Right hindlimb (tissue), 1 donor: ENCODE measurements at regions not wholly inside any gene's neighbourhood (a gene's known extent, or its start where the extent isn't known, plus 50 kb on each side); places are given as distances from the start of the nearest gene placed in this dataset.

ENCODE experiments used
- DNase-seq: peaks from one replicate; pipeline ENCODE4 v3.0.0-alpha.2; 2018

- no peak for DNase-seq
Measured at GRCh38 chr6:26292709-26293108, 72.3 kb upstream of the BTN3A2 start.

DNA sequence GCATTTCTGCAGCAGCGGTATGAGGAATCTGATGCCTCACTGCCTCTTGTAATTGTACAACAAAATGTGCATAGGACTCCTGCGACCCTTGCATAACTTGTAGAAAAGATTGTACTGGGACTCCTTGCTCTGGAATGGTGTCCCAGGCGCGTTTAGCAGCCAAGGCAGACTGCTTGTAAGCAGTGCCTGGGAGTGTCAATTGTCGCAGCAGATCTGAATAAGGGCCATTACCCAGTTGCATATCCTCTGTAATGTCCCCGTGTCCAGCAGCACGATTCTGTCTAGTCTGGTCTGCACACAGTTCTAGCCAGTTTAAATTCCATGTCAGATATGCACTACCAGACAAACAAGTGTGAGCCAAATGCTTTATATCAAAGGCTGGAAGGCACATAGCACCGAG is 70.7 kb upstream of the BTN3A2 start:
- DNase-seq = no peak

DNA sequence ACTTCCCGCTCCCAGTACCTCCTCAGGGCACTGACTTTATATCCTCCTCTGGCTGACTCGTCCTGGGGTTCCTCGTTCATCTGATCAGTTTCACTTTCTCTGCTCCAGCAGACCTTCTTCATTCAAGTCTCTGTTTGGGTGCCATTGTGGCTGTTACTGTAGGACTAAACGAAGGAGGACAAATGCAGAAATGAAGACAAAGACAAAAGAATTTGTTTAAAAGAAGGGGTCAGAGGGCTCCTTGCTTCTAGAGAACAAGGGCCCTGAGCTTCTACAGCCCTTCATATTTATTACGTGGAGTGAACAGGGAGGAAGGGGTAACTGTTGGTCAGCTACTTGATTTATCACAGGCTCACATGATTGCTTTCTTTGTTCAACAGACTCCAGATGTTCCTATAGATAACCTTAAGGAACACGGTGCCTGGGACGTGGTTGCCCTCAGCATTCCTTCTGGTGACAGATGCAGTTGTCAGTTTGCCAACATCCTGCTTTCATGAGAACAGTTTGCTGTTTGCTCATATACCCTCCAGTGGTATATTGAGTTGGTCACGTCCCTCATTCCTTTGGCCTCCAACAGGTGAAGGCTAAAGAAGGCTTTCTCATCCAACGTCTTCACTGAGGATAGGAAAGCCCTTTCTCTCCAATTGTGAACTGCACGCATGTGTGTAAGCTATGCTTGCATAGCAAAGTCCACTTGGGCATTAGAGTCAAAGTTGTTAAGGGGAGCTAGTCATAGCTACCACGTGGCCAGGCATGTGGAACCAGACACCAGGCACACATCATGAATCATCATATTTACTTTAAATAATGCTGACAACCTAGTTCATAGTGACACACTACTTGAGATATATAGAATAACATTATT is 69.1 kb upstream of the BTN3A2 start:
- DNase-seq = no peak

GRCh38 chr6:26296556-26296856 is 68.5 kb upstream of the BTN3A2 start:
- no peak for DNase-seq

DNA sequence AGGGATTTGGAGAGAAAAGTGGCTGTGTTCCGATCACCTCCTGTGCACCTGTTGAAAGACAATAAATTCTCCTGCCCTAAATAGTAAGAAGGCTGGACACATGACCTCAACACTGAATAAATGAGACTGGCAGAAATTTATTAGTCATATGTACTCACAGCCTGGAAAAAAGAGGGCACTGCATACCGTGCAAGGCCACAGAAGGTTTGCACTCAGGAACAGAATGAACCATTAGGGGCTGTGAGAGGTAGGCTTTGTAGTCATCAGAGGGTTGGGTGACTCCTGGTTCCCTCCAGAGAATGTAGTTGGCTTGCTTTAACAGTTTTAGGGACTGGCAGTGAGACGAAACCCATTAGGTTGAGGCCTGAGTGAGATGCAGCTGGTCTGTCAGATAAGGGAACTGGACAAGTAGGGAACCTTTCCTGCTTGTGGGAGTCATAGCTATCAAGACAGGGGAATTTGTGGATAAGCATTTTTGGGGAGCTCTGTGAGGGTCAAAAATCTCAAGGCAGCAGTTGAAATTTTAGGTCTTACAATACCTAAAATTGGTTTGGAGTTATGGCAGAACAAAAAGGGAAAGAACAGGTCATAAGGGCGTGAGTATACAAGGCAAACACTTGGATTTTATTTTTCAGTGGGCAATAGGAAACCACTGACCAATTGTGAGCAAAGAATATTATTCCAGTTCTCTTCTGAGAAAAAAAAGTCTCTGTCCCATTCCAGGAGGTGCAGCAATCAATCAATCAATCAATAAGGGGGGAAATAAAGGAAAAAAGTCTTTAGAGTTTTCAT is 67.9 kb upstream of the BTN3A2 start:
- DNase-seq = no peak

DNA sequence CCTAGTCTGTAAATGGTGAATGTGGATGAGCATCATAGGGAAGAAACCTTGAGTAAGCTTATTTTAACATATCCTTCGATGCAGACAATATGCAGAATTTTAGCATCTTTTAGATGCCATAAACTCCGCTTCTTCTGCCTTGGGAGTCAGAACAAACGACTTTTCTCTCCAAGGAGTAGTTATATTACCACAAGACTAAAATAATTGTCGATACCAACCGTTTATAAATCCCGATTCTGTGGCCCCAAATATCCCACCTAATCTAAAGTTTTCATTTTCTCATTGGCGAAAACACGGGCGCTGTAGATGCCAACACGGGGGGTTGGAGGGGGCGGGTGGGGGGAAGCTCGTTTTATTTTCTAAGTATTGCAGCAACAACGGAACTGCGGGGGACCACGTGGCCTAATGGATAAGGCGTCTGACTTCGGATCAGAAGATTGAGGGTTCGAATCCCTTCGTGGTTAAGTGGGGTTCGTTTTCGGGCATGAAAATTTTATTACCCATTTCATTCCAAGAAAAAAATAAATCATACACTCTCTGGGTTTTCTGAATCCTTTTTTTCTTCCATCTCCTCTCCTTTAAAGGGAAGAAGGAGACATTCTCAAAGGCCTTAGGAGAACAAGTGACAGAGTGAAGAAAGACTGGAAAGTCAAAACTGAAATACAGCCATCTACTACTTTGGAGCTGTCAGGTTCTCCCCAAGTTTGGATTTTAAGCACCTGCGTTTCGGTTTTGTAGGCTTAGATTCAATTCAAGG is 65.5 kb upstream of the BTN3A2 start:
- no peak for DNase-seq

- DNase-seq = no peak
Measured at GRCh38 chr6:26300043-26300331, 65.0 kb upstream of the BTN3A2 start.

DNA sequence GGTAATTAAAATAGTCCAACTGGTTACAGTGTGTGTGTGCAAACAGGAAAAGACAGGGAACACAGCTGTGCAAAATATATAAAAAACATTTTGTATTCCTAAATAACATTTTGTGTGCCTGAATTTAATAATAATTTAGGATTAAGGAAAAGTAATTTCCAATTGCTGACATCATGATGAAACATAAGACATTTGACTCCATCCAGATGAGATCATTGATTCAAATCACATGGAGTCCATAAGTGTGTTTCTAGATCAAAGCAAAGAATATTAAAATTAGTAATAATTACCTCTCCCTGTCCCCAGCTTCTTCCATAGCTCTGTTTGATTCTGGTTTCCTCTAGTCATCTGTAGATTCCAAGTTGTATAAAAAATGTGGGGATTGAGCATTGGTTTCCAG is 64.6 kb upstream of the BTN3A2 start:
- no peak for DNase-seq

DNA sequence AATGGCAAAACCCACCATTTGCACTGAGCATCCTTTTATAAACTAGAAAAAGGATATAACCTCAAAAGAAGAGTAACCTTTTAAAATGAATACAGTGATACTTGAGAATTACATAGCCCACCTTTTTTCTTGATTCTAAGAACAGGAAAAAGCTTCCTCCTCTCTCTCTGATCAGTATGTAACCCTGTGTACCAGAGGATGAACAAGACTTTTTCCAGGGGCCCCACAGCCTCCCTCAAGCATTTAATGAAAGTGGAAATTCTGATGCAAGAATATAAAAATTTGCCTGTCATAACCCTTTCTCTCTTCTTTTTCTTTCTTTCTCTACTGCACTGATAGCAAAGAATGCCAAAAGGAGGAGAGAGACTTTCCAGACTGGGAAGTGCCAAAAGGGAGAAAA is 64.2 kb upstream of the BTN3A2 start:
- no peak for DNase-seq

- DNase-seq = no peak
Measured at GRCh38 chr6:26301638-26302037, 63.4 kb upstream of the BTN3A2 start.

DNA sequence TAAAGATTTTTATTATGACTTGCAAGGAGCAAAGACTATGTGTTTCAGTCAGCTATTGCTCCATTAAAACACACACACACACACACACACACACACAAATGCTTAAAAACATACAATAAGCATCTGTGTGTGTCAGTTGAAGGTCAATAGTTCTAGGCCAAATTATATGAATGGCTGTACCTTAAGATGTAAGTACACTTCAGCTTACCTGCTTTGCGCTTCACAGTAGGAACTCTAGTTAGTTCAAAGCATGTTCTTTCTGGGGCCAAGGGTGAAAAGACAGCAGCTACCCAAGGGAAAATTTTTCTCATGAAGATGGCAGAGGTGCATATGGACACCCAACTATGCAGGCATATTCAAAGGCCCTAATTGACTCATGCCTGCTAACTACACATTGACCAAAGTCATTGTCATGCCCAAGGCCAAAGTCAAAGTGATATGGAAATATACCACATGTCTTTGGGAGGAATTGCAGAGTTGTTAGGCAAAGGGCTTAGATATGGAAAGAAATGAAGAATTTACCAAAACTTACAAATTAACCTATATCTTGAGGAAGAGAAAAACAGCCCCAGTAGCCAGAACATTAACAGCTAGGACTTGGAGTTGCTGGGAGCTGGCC is 61.9 kb upstream of the BTN3A2 start:
- no peak for DNase-seq

DNA sequence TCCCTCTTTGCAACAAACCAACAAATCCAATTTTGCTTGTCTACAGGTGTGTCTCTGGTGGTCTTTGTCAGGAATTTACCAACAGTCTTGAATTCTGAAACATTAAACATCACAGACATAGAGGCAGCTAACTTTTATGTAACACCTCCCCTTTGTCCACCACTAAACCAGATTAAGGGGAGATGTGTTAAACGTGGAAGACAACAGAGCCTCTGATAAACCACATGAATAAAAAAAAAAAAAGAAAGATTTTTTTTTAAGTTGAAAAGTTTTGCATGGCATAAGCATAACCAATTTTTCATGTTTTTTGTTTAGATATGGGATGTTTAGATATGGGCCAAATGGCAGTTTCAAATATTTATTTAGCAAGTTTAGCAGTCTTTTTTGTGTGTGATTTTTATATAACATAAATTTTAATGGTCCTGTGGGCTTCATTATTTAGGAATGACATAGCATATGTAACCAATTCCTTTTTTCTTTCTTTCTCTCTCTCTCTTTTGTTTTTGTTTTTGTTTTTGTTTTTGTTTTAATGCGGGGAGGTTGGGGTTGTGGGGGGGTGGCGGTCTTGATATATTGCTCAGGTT is 60.7 kb upstream of the BTN3A2 start:
- no peak for DNase-seq

GRCh38 chr6:26304797-26305640 is 60.0 kb upstream of the BTN3A2 start:
- peak; percentile 83 for DNase-seq

DNA sequence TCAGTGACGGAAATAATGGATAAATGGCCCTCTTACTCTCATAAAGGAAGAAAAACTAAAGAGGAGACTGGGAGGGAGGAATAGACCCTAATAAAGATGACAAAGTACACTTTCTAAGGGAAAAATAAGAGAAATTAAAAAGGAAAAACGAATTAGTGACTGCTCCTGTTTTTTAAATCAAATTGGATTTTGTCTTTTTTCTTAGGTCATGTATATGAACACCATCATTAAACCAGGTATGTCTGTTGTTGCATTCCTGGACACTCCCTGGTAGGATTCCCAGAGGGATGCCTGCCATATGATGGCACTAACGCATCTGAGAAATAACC is 59.4 kb upstream of the BTN3A2 start:
- no peak for DNase-seq

DNA sequence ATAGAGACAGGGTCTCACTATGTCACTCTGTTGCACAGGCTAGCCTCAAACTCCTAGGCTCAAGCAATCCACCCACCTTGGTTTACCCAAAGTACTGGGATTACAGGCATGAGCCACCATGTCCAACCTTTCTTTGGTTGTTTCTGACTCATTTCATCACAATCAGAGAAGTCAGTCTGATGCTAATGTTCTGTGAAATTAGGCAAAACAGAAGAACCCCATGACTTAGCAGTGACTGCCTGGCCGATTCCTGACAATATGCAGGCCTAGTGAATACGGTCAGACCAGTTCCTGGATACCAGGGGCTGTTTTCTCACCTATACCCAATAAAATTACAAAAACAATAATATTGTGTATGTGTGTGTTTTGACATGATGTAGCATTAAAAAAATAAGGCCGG is 58.8 kb upstream of the BTN3A2 start:
- no peak for DNase-seq

GRCh38 chr6:26307850-26308249 is 57.1 kb upstream of the BTN3A2 start:
- no peak for DNase-seq

GRCh38 chr6:26309731-26310142 is 55.3 kb upstream of the BTN3A2 start:
- no peak for DNase-seq

- DNase-seq = peak; percentile 37
Measured at GRCh38 chr6:26311012-26311384, 54.0 kb upstream of the BTN3A2 start.

DNA sequence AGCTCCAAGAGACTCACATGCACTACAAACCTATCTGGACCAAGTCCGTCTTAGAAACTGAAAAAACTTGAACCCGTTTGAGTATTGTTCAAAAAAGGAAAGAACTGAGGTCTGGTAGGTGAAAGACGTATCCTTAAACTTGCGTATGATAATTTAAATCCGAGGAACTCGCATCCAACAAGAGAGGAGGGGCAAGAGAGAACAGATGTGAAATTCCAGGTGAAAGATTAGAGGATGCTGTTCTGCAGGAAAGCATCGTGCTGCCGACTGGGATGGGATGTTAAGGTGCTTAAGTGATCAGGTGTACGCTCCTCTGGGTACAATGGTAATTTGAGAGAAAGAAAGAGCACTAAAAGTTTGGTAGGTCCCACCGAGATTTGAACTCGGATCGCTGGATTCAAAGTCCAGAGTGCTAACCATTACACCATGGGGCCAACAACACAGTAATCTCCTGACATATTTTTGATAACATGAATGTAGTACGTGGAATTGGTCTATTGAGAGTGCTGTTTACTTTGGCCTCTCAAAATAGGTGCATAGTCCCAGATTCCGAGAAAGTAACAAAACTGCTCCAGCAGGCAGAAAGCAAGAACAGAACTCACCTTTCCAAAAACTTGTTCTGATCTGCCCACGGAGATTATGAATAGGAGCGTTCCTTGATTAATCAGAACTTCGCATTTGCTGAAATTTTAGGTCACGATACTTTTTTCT is 53.5 kb upstream of the BTN3A2 start:
- DNase-seq = peak; percentile 46

DNA sequence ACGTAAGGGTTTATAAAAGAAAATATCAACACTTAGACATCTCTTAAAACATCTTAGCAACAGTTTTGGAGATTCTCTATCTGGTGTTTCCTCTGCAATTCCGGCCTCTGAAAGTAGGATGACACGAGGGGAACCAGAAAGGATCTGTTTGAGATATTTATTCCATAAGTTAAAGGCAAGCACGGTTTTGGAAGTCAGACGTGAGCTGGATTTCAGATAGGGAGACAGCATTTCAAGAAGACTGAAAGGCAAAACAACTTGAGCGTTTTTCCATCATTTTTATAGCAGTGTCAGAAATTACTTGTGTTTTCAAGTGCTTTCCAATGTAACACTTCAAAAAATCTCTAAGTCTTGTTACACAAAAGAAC is 52.9 kb upstream of the BTN3A2 start:
- no peak for DNase-seq

DNA sequence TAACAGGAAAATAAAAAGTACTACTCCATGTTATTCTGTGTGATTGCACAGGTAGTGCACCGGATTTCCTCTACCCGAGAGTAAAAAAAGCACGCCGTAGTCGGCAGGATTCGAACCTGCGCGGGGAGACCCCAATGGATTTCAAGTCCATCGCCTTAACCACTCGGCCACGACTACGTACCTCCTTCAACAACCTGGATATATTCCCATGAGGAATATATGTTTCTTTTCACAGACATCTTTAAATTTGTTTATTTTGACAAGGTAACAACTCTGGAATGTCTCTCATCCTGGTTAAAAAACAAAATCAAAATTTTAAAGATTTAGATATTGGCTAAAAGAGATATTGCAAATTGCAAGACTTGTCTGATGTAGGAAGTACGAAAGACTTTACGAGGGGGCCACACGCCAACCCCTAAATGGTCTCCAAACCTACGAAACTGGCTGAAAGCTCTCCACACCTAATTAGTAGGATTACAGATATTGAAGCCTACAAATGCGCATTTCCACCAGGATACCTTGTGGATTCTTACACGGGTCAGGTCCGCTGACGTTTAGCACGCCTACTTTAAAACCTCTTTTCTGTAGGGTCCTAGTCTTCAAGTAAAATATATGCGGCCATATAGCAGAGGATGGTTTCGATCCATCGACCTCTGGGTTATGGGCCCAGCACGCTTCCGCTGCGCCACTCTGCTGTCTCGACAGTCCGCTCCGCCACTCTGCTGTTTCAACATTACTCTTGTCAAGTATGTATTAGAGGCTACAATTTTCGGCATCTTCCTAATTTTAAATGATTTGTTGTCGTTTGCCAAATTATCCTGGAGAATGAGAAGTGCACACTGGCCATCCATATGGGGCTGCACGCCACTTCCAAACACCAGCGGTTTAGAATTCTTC is 52.2 kb upstream of the BTN3A2 start:
- DNase-seq = peak; percentile 88
